HFF-Myc (cell line): ENCODE measurements at regions not wholly inside any gene's neighbourhood (a gene's known extent, or its start where the extent isn't known, plus 50 kb on each side); places are given as distances from the start of the nearest gene placed in this dataset.
"Not testable (repeated sequence)": the region's sequence is repeated elsewhere in the genome, so short reads cannot be mapped to it uniquely, and the experiment has no call there.

Experiments used
- DNase-seq: peaks from one replicate; pipeline ENCODE4 v3.0.0-alpha.2; 2011; ENCODE audit warnings: low read depth; ENCODE audit errors: extremely low read depth
- H3K4me3 ChIP-seq: replicated peaks from 2 replicates; pipeline ENCODE4 v1.5.1; 2011; ENCODE audit warnings: low read depth, mild to moderate bottlenecking, control low read depth, low read length
- CTCF ChIP-seq: IDR thresholded peaks from 2 replicates; pipeline ENCODE4 v1.5.1; 2012; ENCODE audit warnings: mild to moderate bottlenecking, low read depth, low read length, control low read depth; ENCODE audit errors: missing control alignments

GRCh38 chr17:53217311-53217710, 605.4 kb upstream of the KIF2B start:
- TF ChIP-seq CTCF: no peak
- DNase-seq: no peak
- no peak overlapping the region for H3K4me3 ChIP-seq

- DNase-seq, H3K4me3 ChIP-seq: not testable (repeated sequence)
Measured at GRCh38 chr17:53208935-53209334, 613.8 kb upstream of the KIF2B start.

DNA sequence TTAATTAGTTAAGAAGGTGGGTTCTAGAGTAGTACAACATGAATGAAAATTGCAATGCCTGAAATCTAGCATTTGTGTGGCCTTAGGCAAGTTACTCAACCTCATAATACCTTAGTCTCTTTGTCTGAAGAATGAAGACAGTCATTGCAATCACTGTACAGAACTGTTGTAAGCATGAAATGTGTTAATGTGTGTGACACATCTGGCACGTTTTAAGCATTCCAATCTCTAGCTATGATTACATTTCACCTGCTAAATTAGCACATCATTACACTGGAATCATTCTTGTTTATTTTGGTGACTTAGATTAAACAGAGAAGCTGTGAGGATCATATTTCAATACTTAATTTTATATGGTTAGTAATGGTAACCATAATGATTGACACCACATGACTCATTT, 629.7 kb upstream of the KIF2B start:
- H3K4me3 ChIP-seq: no peak overlapping the region
- no peak for DNase-seq
- no peak for TF ChIP-seq CTCF

DNA sequence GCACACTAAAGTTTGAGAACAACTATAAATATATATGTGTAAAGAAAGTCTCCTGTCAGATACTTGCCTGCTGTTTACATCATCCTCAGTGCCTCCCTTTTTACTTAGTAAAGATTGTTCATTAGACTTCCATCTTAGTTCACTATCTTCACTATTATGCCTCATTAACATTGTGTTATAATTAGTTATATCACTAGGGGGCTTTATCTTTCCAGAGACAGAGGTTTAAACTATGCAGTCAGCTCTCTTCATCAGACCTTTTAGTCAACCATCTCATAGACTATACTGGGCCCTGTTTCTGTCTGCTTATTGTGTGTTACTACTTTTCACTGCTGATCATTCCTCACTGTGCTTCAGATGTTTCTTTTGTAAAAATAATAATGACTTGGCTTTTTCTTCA, 630.8 kb upstream of the KIF2B start:
- no peak for TF ChIP-seq CTCF
- DNase-seq: no peak
- H3K4me3 ChIP-seq: no peak overlapping the region

GRCh38 chr17:53186001-53186400, 636.7 kb upstream of the KIF2B start:
- no peak overlapping the region for H3K4me3 ChIP-seq
- no peak for TF ChIP-seq CTCF
- DNase-seq: no peak

DNA sequence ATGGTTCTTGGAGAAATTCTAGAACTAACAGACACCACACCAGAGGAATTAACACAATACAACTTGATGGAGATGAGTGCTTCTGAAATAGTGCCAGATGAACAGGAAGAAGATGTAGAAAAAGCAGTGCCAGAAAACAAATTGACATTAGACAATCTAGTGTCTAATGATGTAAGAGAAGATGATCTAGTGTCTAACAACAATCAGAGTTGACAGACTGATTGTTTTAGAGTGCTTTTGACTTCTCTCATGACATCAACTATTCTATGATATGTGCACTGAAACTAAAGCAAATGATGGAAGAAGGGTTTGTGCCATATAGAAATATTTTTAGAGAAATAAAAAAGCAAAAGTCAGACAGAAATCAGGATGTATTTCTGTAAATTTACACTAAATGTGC, 646.1 kb upstream of the KIF2B start:
- H3K4me3 ChIP-seq: no peak overlapping the region
- no peak for DNase-seq
- no peak for TF ChIP-seq CTCF

- no peak overlapping the region for H3K4me3 ChIP-seq
- TF ChIP-seq CTCF: no peak
Measured at GRCh38 chr17:53168413-53168812, 654.3 kb upstream of the KIF2B start.

More at GRCh38 chr17:53168413-53168812, 654.3 kb upstream of the KIF2B start:
- DNase-seq: no peak
